Ovary (tissue), 3 donors: ENCODE measurements at regions not wholly inside any gene's neighbourhood (a gene's known extent, or its start where the extent isn't known, plus 50 kb on each side); places are given as distances from the start of the nearest gene placed in this dataset.

Source experiments
- POLR2A ChIP-seq: fragments of 450-650 bp; IDR thresholded peaks from one replicate; pipeline ENCODE4 v1.6.1; 2017; ENCODE audit warnings: antibody characterized with exemption, mild to moderate bottlenecking, moderate library complexity
- TF ChIP-seq, protein P1 (sequence below), 3 donors: fragments of 450-650 bp in 2 of 3; fragments of 200-600 bp in 1 of 3; IDR thresholded peaks; one replicate each; pipeline versions ENCODE4 v1.5.1 to v1.8.0; 2016 to 2022; ENCODE audit warnings: antibody characterized with exemption in 3 of 3, mild to moderate bottlenecking in 1 of 3
- donor health status: DM: no; HTN: no; CAD: no.

- TF ChIP-seq, protein P1, sequence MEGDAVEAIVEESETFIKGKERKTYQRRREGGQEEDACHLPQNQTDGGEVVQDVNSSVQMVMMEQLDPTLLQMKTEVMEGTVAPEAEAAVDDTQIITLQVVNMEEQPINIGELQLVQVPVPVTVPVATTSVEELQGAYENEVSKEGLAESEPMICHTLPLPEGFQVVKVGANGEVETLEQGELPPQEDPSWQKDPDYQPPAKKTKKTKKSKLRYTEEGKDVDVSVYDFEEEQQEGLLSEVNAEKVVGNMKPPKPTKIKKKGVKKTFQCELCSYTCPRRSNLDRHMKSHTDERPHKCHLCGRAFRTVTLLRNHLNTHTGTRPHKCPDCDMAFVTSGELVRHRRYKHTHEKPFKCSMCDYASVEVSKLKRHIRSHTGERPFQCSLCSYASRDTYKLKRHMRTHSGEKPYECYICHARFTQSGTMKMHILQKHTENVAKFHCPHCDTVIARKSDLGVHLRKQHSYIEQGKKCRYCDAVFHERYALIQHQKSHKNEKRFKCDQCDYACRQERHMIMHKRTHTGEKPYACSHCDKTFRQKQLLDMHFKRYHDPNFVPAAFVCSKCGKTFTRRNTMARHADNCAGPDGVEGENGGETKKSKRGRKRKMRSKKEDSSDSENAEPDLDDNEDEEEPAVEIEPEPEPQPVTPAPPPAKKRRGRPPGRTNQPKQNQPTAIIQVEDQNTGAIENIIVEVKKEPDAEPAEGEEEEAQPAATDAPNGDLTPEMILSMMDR (IDR thresholded peaks at IDR 0.05), result no peak
- no peak for TF ChIP-seq POLR2A
Observed at GRCh38 chr12:4852911-4853310, 56.8 kb upstream of the KCNA1 start.
